ENCODE measurements at regions not wholly inside any gene's neighbourhood (a gene's known extent, or its start where the extent isn't known, plus 50 kb on each side); places are given as distances from the start of the nearest gene placed in this dataset.

- Histone ChIP-seq H3K4me2 (ENCODE audit: low read depth, low read length) (no peak overlapping the region), H3K9ac (ENCODE audit: insufficient read depth, low read depth, low read length) (no peak overlapping the region), H4K20me1 (ENCODE audit: insufficient read depth, low read length) (no peaks in the 10 kb centered on the region), H3K27me3 (ENCODE audit: control insufficient read depth in 1 of 2, insufficient read depth in 2 of 2, low read length in 2 of 2) (no peaks in the 10 kb centered on the region), H3K4me3 (replicated peaks in 1 of 3; ENCODE audit: insufficient read depth in 1 of 3, low read depth in 2 of 3, low read length in 3 of 3) (no peak overlapping the region), H3K4me1 (ENCODE audit: insufficient read depth, low read length) (no peaks in the 10 kb centered on the region), H3K9me3 (ENCODE audit: low read length) (peaks cover 87% of the 10 kb centered on the region), H3K79me2 (ENCODE audit: insufficient read depth, low read length) (no peaks in the 10 kb centered on the region), H2AFZ (ENCODE audit: low read length) (no peak overlapping the region), H3K36me3 (replicated peaks in 1 of 2; ENCODE audit: control insufficient read depth in 1 of 2, insufficient read depth in 2 of 2, low read length in 2 of 2) (no peaks in the 10 kb centered on the region), H3K27ac (ENCODE audit: extremely low read length, insufficient read depth, low read length) (no peak overlapping the region)
- CTCF ChIA-PET (ENCODE audit: low intra/inter-chr PET ratio, low total read pairs) = no interaction called here
- FAIRE-seq (no peak), DNase-seq (ENCODE audit: low spot score) (no peak), ATAC-seq (no peak)
- in situ Hi-C loops (cut with HindIII; ENCODE audit: extremely low pct_ligation_motif_present, low pct_unique_long_range_greater_than_20kb) = no loop called here
- TF ChIP-seq ZNF343 (CRISPR knock-in tag; IDR thresholded peaks at IDR 0.05) = no peak
- intact Hi-C loops (cut with micrococcal nuclease; ENCODE audit: unreplicated experiment) = no loop called here
- BruUV-seq (replicated peaks) = no TSS peak
- 5% methylated on average over 2 of the region's 2 CpGs for WGBS (ENCODE audit: low lambda C conversion rate)
- POLR2A ChIA-PET = no interaction called here
Observed at GRCh38 chr10:81524467-81524866, 350.5 kb upstream of the NRG3 start.

- in situ Hi-C loops (cut with HindIII; ENCODE audit: extremely low pct_ligation_motif_present, low pct_unique_long_range_greater_than_20kb) = no loop called here
- WGBS (ENCODE audit: low lambda C conversion rate) = 1% methylated on average over 6 of the region's 6 CpGs
Observed at GRCh38 chr10:81532403-81532802, 342.6 kb upstream of the NRG3 start.

More at GRCh38 chr10:81532403-81532802, 342.6 kb upstream of the NRG3 start:
- intact Hi-C loops (cut with micrococcal nuclease; ENCODE audit: unreplicated experiment) = no loop called here
- Histone ChIP-seq H3K27ac (ENCODE audit: extremely low read length, insufficient read depth, low read length) (no peak overlapping the region), H3K27me3 (ENCODE audit: control insufficient read depth in 1 of 2, insufficient read depth in 2 of 2, low read length in 2 of 2) (no peaks in the 10 kb centered on the region), H3K36me3 (replicated peaks in 1 of 2; ENCODE audit: control insufficient read depth in 1 of 2, insufficient read depth in 2 of 2, low read length in 2 of 2) (no peaks in the 10 kb centered on the region), H4K20me1 (ENCODE audit: insufficient read depth, low read length) (no peaks in the 10 kb centered on the region), H3K79me2 (ENCODE audit: insufficient read depth, low read length) (no peaks in the 10 kb centered on the region), H2AFZ (ENCODE audit: low read length) (no peak overlapping the region), H3K4me2 (ENCODE audit: low read depth, low read length) (no peak overlapping the region), H3K4me3 (replicated peaks in 1 of 3; ENCODE audit: insufficient read depth in 1 of 3, low read depth in 2 of 3, low read length in 3 of 3) (no peak overlapping the region), H3K4me1 (ENCODE audit: insufficient read depth, low read length) (no peaks in the 10 kb centered on the region), H3K9me3 (ENCODE audit: low read length) (peaks cover 92% of the 10 kb centered on the region), H3K9ac (ENCODE audit: insufficient read depth, low read depth, low read length) (no peak overlapping the region)
- TF ChIP-seq BCL3 (CRISPR knock-in tag; IDR thresholded peaks at IDR 0.05) (no peak), JARID2 (CRISPR knock-in tag; IDR thresholded peaks at IDR 0.05; ENCODE audit: insufficient replicate concordance) (no peak), E2F2 (CRISPR knock-in tag; IDR thresholded peaks at IDR 0.05; ENCODE audit: borderline replicate concordance) (no peak), MTF2 (CRISPR knock-in tag; IDR thresholded peaks at IDR 0.05; ENCODE audit: borderline replicate concordance) (no peak), TOE1 (CRISPR knock-in tag; IDR thresholded peaks at IDR 0.05) (no peak), TCF7L2 (IDR thresholded peaks at IDR 0.05; ENCODE audit: low read depth, low read length) (no peak), NFE2 (CRISPR knock-in tag; IDR thresholded peaks at IDR 0.05) (no peak), ZFP91 (CRISPR knock-in tag; IDR thresholded peaks at IDR 0.05; ENCODE audit: borderline replicate concordance) (no peak), SCMH1 (CRISPR knock-in tag; IDR thresholded peaks at IDR 0.05; ENCODE audit: borderline replicate concordance) (no peak)
- no TSS peak for BruUV-seq (replicated peaks)
- DNase-seq (ENCODE audit: low spot score) (no peak), FAIRE-seq (no peak), ATAC-seq (no peak)
- CTCF ChIA-PET (ENCODE audit: low intra/inter-chr PET ratio, low total read pairs) = no interaction called here
- POLR2A ChIA-PET = no interaction called here

Measured in HepG2 (cell line).